ENCODE measurements at regions not wholly inside any gene's neighbourhood (a gene's known extent, or its start where the extent isn't known, plus 50 kb on each side); places are given as distances from the start of the nearest gene placed in this dataset.

GRCh38 chr9:24731754-24732153 lies 186.1 kb upstream of the IZUMO3 start:
- no peak for DNase-seq (ENCODE audit: extremely low read depth, low read depth)
- no peak overlapping the region for H3K4me3 ChIP-seq (replicated peaks; ENCODE audit: low read depth, low read length)
- TF ChIP-seq CTCF (IDR thresholded peaks at IDR 0.05; ENCODE audit: low read depth, low read length, missing control alignments), result no peak

- TF ChIP-seq CTCF (IDR thresholded peaks at IDR 0.05; ENCODE audit: low read depth, low read length, missing control alignments), result no peak
- no peak overlapping the region for H3K4me3 ChIP-seq (replicated peaks; ENCODE audit: low read depth, low read length)
- no peak for DNase-seq (ENCODE audit: extremely low read depth, low read depth)
Measured at GRCh38 chr9:24721621-24722020, 175.9 kb upstream of the IZUMO3 start.

GRCh38 chr9:24712206-24712605 lies 166.5 kb upstream of the IZUMO3 start:
- H3K4me3 ChIP-seq (replicated peaks; ENCODE audit: low read depth, low read length), result no peak overlapping the region
- TF ChIP-seq CTCF (IDR thresholded peaks at IDR 0.05; ENCODE audit: low read depth, low read length, missing control alignments), result no peak

GRCh38 chr9:24708814-24709213 lies 163.1 kb upstream of the IZUMO3 start:
- no peak for DNase-seq (ENCODE audit: extremely low read depth, low read depth)
- no peak for TF ChIP-seq CTCF (IDR thresholded peaks at IDR 0.05; ENCODE audit: low read depth, low read length, missing control alignments)
- no peak overlapping the region for H3K4me3 ChIP-seq (replicated peaks; ENCODE audit: low read depth, low read length)

More at GRCh38 chr9:24712206-24712605, 166.5 kb upstream of the IZUMO3 start:
- no peak for DNase-seq (ENCODE audit: extremely low read depth, low read depth)

- no peak overlapping the region for H3K4me3 ChIP-seq (replicated peaks; ENCODE audit: low read depth, low read length)
- TF ChIP-seq CTCF (IDR thresholded peaks at IDR 0.05; ENCODE audit: low read depth, low read length, missing control alignments), result no peak
- no peak for DNase-seq (ENCODE audit: extremely low read depth, low read depth)
Measured at GRCh38 chr9:24698881-24699518, 153.3 kb upstream of the IZUMO3 start.

- no peak for DNase-seq (ENCODE audit: extremely low read depth, low read depth)
- H3K4me3 ChIP-seq (replicated peaks; ENCODE audit: low read depth, low read length), result no peak overlapping the region
- TF ChIP-seq CTCF (IDR thresholded peaks at IDR 0.05; ENCODE audit: low read depth, low read length, missing control alignments), result no peak
Measured at GRCh38 chr9:24672336-24672735, 126.6 kb upstream of the IZUMO3 start.

- no peak for DNase-seq (ENCODE audit: extremely low read depth, low read depth)
- no peak overlapping the region for H3K4me3 ChIP-seq (replicated peaks; ENCODE audit: low read depth, low read length)
- TF ChIP-seq CTCF (IDR thresholded peaks at IDR 0.05; ENCODE audit: low read depth, low read length, missing control alignments), result no peak
Measured at GRCh38 chr9:24657387-24657786, 111.7 kb upstream of the IZUMO3 start.

Measured in HFF-Myc (cell line).